ENCODE measurements at regions not wholly inside any gene's neighbourhood (a gene's known extent, or its start where the extent isn't known, plus 50 kb on each side); places are given as distances from the start of the nearest gene placed in this dataset.

DNA sequence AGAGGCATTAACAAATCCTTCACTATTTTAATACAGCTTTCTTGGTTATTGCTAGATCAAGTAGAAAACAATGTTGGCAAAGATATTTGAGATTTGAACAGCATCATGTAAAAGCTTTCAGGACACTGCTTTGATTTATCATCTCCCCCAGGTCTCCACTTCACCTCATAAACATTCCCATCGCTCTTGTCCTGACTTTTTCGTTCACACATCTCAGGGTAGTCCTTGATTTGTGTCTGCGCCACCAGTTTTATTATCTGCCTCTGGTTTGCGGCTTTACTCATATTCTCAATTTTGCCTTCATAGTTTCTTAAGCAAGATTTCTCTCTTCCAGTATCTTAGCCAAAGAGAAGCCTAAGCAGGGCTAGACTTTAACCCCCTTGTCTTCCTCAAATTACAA, 63.5 kb upstream of the ROR1 start:
- intact Hi-C loops (cut with DNase I): no loop called here
- Histone ChIP-seq H3K36me3 (ENCODE audit: control insufficient read depth in 2 of 3, insufficient read depth in 3 of 3, low read length in 3 of 3) (no peaks in the 10 kb centered on the region), H3K27ac (ENCODE audit: low read depth in 2 of 2, low read length in 2 of 2) (no peak overlapping the region), H3K9ac (ENCODE audit: low read length in 3 of 3) (no peak overlapping the region), H3K4me3 (ENCODE audit: low read length in 3 of 3) (no peak overlapping the region), H3K4me1 (ENCODE audit: control insufficient read depth in 2 of 3, insufficient read depth in 2 of 3, low read depth in 1 of 3, low read length in 3 of 3) (peaks cover 0 to 9% (median 8%) of the 10 kb centered on the region in 3 donors), H3K9me3 (ENCODE audit: control insufficient read depth in 2 of 3, insufficient read depth in 1 of 3, low read length in 3 of 3) (no peaks in the 10 kb centered on the region), H3K27me3 (ENCODE audit: control insufficient read depth, insufficient read depth, low read length) (no peaks in the 10 kb centered on the region)
- peak in 1 of 5 donors; percentile 49 for DNase-seq
- TF ChIP-seq, protein P1, sequence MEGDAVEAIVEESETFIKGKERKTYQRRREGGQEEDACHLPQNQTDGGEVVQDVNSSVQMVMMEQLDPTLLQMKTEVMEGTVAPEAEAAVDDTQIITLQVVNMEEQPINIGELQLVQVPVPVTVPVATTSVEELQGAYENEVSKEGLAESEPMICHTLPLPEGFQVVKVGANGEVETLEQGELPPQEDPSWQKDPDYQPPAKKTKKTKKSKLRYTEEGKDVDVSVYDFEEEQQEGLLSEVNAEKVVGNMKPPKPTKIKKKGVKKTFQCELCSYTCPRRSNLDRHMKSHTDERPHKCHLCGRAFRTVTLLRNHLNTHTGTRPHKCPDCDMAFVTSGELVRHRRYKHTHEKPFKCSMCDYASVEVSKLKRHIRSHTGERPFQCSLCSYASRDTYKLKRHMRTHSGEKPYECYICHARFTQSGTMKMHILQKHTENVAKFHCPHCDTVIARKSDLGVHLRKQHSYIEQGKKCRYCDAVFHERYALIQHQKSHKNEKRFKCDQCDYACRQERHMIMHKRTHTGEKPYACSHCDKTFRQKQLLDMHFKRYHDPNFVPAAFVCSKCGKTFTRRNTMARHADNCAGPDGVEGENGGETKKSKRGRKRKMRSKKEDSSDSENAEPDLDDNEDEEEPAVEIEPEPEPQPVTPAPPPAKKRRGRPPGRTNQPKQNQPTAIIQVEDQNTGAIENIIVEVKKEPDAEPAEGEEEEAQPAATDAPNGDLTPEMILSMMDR (IDR thresholded peaks at IDR 0.05; ENCODE audit: borderline replicate concordance, extremely low read depth, insufficient read depth): no peak
- no peak for FAIRE-seq

DNA sequence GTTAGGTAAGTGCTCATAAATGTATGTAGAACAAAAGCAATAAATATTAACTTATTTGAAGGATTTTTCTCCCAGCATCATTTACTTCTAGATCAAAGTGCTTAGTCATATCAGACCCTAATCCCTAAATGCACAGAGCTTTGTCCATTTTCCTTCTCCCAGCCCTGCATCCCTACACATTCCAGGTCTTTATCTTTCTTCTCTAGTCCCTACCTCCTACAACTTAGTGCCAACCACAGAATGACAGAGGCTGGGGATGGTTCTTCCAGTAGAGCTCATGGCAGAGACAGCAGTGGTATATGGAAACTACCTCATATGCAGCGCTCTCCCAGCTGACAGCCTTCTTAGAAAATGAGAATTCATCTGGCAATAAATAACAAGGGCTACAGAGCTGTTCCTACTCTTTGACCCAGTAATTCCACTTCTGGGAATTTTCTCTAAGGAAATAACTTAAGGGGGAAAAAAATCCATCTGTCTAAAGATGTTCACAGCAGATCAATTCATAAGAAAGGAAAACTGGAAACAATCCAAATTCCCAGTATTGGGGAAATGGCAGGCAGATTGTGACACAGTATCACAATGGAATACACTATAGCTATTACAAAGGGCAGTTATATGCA, 62.9 kb upstream of the ROR1 start:
- no peak for FAIRE-seq

GRCh38 chr1:63713041-63713440, 60.8 kb upstream of the ROR1 start:
- TF ChIP-seq, protein P1 (IDR thresholded peaks at IDR 0.05; ENCODE audit: borderline replicate concordance, extremely low read depth, insufficient read depth): no peak
- intact Hi-C loops (cut with DNase I): no loop called here
- no peak for FAIRE-seq
- H3K27ac ChIP-seq (ENCODE audit: low read depth in 2 of 2, low read length in 2 of 2): no peak overlapping the region
- peaks cover 0 to 9% (median 6%) of the 10 kb centered on the region in 3 donors for H3K4me1 ChIP-seq (ENCODE audit: control insufficient read depth in 2 of 3, insufficient read depth in 2 of 3, low read depth in 1 of 3, low read length in 3 of 3)
- no peaks in the 10 kb centered on the region for H3K9me3 ChIP-seq (ENCODE audit: control insufficient read depth in 2 of 3, insufficient read depth in 1 of 3, low read length in 3 of 3)
- no peaks in the 10 kb centered on the region for H3K36me3 ChIP-seq (ENCODE audit: control insufficient read depth in 2 of 3, insufficient read depth in 3 of 3, low read length in 3 of 3)
- H3K27me3 ChIP-seq (ENCODE audit: control insufficient read depth, insufficient read depth, low read length): no peaks in the 10 kb centered on the region
- H3K9ac ChIP-seq (ENCODE audit: low read length in 3 of 3): no peak overlapping the region
- DNase-seq: no peak
- H3K4me3 ChIP-seq (ENCODE audit: low read length in 3 of 3): no peak overlapping the region

More for the DNA sequence above, 62.9 kb upstream of the ROR1 start:
- Histone ChIP-seq H3K4me1 (ENCODE audit: control insufficient read depth in 2 of 3, insufficient read depth in 2 of 3, low read depth in 1 of 3, low read length in 3 of 3) (peaks cover 0 to 9% (median 6%) of the 10 kb centered on the region in 3 donors), H3K9me3 (ENCODE audit: control insufficient read depth in 2 of 3, insufficient read depth in 1 of 3, low read length in 3 of 3) (no peaks in the 10 kb centered on the region), H3K27ac (ENCODE audit: low read depth in 2 of 2, low read length in 2 of 2) (no peak overlapping the region), H3K9ac (ENCODE audit: low read length in 3 of 3) (no peak overlapping the region), H3K4me3 (ENCODE audit: low read length in 3 of 3) (no peak overlapping the region), H3K36me3 (ENCODE audit: control insufficient read depth in 2 of 3, insufficient read depth in 3 of 3, low read length in 3 of 3) (no peaks in the 10 kb centered on the region), H3K27me3 (ENCODE audit: control insufficient read depth, insufficient read depth, low read length) (no peaks in the 10 kb centered on the region)
- peak in 2 of 5 donors; percentile 26 to 49 for DNase-seq
- TF ChIP-seq, protein P1 (IDR thresholded peaks at IDR 0.05; ENCODE audit: borderline replicate concordance, extremely low read depth, insufficient read depth): no peak
- intact Hi-C loops (cut with DNase I): no loop called here
